Fibroblast of skin of right biceps (primary cell): ENCODE measurements at regions not wholly inside any gene's neighbourhood (a gene's known extent, or its start where the extent isn't known, plus 50 kb on each side); places are given as distances from the start of the nearest gene placed in this dataset.

Experiments
- DNase-seq: peaks from one replicate; pipeline ENCODE4 v3.0.0-alpha.2; 2013

DNA sequence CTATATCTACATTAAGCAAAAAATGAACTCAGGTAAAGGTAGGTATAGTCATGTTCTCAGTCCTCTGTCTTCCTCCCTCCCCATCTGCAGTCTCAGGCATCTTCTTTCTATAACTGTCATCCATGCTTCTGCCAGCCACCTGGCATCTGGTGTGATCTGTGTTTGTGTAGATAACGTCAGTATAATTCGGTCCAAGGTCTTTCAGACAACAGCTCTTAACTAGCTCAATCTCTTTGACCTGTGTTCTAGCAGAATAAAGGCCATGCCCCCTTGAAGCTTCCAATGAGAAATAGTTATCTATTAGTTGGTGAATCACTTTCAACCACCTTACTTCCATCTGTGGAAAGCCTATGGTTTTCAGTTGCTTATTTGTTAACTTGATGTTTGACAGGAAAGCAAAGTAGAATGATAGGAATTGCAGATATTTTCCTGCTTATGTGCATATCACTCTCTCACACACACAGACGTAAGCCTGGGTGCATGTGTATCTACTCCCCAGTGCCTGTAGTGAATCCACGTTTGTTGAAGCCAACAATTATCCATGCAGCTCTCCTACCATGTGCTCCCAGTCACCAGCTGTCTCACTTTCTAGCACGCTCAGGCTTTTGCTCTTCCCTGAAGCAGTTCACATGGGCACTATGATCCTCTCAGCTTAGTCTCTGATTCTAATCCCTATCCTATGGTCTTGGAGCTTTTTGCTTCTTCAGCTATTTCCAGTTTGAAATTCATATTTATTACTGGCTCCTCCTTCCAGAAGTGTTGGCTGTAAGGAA lies 433.7 kb upstream of the MANEA start:
- no peak for DNase-seq

GRCh38 chr6:95145457-95145856 lies 431.9 kb upstream of the MANEA start:
- DNase-seq: no peak

DNA sequence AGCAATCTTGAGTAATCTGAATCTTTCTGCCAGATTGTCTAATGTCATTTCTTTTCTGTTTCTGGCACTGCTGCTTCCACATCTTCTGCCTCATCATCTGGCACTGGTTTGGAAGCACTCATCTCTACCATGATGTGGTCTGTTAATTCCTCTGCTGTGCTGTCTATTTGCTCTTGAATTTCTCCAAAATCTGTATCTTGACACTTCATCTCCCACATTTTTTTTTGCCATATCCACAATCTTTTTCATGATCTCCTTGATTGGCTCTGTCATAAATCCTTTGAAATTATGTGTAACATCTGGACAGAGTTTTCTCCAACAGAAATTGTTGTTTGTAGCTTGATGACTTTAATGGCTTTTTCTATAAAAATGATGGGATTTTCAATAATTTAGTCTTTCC lies 417.8 kb upstream of the MANEA start:
- no peak for DNase-seq

DNA sequence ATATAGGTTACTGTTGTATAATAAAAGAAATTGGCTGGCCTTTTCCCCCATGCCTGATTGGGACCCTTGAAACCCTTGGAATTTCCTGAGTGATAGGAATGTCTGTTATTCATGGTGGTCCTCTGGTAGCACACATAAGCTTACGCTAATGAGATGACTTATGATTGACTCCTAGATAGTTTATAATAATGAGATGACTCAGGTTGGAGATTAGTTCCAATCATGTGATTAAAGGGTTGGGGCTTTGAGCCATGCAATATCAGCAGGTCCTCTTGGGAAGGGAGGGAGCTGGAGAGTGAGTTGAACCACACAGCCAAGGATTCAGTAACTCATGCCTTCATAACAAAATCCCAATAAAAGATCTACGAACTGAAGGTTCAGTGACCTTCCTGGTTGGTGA lies 407.6 kb upstream of the MANEA start:
- peak; percentile 63 for DNase-seq

DNA sequence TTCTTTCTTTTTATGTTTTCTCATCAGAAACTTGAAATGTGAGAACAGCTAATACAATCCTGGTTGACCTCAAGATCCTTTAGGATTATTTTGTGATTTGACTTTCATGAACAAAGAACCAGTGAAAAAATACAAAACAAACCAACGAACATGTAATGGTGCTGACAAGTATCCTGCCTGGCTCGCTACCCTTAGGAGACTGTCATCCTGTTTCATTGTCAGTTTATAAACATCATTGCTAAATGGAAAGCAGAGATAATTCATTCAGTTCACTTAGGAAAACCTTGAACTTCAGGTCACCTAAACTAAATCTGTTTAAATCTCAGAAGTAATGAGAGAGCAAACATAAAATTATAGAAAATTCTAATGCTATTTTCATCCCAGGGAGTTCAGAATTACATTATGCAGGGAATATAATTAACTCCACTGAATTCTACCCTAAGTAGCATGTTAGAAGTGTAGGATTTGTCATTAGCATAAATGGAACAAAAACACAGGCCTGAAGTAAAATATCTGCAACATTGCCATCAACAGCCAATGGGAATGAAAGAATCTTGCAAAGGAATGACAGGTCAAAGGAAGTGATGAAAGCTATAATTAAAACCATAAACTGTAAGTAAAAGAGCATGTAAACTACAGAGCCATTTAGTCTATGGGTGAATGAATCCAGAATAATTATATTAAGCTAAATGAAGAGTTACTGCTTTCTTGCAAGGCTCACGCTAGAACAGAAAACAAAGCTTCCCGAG lies 401.2 kb upstream of the MANEA start:
- peak; percentile 46 for DNase-seq

DNA sequence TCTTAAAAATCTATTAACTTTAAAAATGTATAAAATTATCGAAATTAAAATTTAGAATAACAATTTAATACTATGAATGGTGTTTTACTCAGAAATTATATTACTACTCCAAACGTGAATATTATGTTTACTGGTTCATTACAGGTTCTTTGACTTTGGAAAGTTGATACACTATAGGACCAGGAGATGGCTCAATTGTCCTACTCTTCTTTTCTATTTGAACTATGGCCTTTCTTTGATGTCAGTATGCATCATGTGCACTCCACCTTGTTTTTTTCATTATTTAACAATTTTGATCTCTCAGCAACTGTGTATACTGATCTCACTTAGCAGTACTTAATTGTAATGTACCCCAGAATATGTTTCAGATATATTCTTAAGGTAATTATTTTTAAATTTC lies 391.5 kb upstream of the MANEA start:
- no peak for DNase-seq

GRCh38 chr6:95186710-95187109 lies 390.6 kb upstream of the MANEA start:
- no peak for DNase-seq

DNA sequence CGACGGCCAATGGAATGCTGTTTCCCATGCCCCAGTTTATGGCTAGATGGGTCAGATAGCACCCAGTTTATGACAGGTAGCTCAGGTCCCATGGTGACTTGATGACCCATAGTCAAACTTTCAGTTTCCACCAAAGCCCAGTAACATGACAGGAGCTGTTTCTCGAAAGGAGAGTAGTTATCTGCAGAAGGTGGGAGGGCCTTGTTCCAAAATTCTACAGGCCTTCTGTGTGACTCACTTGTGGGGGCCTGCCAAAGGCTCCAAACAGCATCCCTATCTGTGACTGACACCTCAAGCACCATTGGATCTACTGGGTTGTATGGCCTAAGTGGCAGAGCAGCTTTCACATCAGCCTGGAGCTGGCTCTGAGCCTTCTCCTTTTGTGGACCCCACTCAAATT lies 379.7 kb upstream of the MANEA start:
- no peak for DNase-seq

DNA sequence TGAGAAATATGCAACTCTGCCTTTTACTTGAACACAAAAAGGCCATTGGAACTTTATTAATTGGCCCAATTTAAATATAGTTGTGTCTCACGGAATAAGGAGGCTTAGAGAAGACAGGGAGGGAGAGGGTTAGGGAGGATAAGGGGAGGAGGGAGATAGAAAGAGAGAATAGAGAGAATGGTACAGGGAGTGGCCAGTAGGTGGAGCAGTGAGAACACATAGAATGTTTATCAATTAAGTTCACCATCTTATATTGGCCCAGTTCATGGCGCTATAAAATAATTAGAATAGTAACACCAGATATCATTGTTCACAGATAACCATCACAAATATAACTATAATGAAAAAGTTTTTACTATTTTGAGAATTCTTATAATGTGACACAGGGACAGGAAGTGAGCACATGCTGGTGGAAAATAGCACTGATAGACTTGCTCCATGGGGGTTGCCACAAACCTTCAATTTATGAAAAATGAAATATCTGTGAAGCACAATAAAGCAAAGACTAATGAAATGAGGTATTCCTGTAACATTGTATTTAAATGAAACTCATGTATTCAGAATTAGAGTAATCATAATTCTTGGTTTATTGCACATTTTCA lies 374.1 kb upstream of the MANEA start:
- DNase-seq: peak; percentile 51

GRCh38 chr6:95204178-95204577 lies 373.2 kb upstream of the MANEA start:
- DNase-seq: no peak

DNA sequence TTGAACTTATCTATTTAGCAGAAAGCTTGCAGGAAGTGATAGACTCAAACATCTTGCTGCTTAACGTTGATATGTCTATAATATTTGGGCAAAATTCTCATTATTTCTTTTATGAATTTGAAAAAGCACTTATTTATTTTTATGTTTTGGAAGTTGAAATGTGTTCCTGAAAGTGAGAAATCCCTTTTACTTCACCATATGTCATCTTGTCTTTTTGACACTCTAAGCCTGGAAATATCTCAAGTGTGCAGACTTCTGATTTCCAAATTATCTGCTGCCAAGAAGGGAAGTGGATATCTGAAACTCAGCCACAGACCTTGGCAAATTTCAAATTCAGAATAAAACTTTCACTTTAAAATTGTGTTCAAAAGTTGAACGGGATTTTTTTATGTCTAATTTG lies 368.7 kb upstream of the MANEA start:
- no peak for DNase-seq

DNA sequence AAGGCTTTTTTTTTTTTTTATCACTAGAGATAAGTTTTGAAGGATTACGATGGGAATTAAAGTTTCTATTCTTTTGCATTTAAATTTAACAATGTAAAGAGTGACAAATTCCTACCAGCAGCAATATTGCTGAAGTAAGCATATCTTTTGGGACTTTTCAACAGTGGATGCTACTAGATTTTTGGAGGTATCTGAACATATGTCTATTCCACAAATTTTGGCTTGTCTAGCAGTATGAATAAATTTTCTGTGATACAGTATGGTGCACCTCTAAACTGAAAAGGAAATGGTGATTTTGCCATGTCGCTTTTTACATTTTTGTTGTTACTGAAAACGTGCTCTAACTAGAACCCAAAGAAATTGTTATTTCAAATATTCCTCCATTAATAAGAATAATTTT lies 368.3 kb upstream of the MANEA start:
- DNase-seq: no peak

DNA sequence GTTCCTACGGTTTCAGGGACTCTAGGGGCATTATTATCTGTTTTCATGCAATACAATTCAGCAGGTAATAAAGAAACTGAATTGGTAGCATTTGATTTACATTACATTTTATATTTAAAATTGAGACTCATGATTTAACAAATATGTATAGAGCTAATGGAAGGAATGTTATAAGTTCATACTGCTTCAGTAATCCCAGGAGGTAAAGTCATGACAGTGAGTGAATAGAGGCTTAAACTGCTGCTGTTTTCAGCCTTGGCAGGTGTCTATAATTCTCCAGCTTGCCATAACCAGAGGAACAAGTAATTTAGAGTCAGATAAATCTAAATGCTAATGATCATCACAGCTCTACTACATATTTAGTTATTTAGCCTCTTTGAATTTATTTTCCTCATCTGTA lies 360.8 kb upstream of the MANEA start:
- DNase-seq: no peak

DNA sequence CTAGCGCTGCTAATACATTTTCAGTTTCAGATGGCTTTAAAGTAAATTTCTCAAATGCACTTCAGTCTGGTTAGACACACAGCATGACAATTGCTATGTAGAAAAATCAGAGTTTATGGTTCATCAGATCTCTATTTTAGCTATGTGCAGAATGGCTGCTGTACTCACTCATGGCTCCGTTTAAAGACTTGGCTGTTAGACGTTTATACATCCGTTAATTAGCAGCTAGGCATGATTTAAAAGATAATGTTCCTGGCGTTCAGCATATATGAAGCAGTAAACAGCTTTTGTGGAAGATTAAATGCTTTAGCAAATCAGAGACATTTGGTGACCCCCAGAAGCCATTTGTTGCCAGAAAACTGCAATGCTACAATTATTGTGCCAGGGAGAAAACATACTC lies 350.0 kb upstream of the MANEA start:
- no peak for DNase-seq

GRCh38 chr6:95228636-95229035 lies 348.7 kb upstream of the MANEA start:
- DNase-seq: no peak

DNA sequence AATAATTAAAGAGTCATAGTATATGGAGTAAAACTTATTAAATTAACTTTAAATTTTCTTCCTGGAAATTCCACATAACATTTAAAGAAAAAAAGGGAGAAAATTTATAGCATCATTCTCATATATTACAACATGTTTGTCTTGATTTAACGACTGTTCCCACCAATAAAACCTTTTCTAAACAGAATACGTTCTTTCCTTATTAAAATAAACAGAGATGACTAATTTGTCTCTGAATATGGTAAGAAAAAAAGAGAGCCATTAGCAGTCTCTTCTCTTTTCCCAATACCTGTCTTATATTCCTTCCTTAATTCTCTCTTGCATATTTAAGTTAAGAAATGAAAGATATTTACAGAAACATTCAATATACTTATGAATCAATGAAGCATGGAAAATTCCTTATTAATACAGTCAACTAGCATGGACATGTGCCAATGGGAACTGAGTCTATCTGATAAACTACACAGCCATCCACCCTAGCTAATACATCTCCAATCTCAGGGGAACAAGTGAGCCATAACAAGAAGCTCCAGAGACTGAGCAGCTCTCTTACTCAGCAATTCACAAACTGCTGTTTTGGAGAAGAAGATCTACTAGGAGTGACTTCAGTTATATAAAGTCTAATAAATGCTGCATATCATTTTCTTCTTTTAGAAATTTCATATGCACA lies 347.1 kb upstream of the MANEA start:
- peak; percentile 62 for DNase-seq

DNA sequence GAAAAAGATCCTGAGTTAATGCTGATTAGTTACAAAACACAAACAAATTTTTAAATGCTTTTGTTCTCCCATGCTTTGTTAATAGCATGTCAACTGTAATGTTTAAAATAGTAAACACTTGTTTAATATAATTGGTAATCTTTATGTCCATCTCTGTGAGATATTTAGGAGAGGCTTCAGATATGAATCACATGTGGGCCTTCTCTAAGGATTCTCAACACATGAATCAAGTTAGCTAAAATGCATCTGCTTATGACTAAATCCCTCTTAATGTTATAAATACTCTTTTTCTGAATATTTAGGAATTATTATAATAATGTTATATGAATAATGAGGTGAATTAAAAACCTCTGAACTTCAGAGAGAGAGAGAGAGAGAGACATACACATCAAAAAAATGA lies 345.9 kb upstream of the MANEA start:
- DNase-seq: peak; percentile 50

DNA sequence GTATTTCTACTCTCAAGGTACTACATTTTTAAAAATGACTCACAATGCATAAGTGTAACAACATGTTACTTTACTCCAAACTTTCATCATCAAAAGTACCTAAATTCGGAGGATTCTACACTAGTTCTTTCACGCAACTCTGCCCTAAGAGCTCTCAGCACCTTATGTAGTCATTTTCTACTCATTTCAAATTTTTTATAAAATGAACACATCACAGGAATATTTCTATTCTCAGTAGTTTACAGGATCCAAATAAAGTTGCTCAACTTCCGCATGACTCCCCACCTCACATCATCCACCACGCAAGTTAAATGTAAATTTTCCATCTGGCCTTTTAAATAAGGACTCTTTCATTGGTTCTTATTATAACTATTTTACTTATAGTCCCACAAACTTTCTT lies 344.9 kb upstream of the MANEA start:
- peak; percentile 70 for DNase-seq

DNA sequence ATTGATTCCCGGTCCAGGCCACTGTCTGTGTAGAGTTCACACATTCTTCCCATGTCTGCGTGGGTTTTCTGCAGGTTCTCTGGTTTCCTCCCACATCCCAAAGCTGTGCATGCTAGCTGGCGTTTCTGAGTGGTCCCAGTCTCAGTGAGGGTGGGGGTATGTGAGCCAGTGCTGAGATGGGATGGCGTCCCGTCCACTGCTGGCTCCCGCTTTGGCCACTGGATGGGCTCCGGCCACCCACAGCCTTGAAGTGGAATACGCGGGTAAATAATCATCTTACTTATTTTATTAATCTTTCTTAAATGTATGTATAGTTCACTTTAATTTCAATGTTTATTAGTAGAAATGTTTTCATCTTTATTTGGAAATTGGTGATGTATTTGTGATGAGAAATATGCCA lies 343.5 kb upstream of the MANEA start:
- no peak for DNase-seq

- peak; percentile 88 for DNase-seq
Observed at GRCh38 chr6:95240514-95240913, 336.8 kb upstream of the MANEA start.

DNA sequence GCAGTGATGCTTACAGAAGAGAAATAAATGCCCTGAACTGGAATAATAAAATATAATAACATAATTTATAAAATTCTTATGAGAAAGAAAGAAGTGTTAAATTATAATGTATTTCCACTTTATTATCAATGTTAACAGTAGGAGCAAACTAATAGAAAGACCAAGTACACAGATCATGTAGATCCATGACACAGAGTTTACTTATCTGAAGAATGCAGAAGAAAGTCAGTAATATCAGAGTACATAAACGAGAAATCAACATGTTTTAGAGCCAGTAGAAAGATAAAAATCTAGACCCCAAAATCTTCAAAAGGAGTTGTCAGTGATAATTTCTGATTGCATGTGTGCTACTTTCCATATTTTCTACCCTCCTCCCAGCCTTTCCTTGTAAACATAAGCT lies 334.8 kb upstream of the MANEA start:
- DNase-seq: peak; percentile 8

- DNase-seq: peak; percentile 3
Observed at GRCh38 chr6:95243053-95243452, 334.3 kb upstream of the MANEA start.

GRCh38 chr6:95244751-95245150 lies 332.6 kb upstream of the MANEA start:
- peak; percentile 7 for DNase-seq

GRCh38 chr6:95248499-95248898 lies 328.8 kb upstream of the MANEA start:
- peak; percentile 42 for DNase-seq
